WTC11 (cell line): ENCODE measurements at regions not wholly inside any gene's neighbourhood (a gene's known extent, or its start where the extent isn't known, plus 50 kb on each side); places are given as distances from the start of the nearest gene placed in this dataset.

Source experiments
- ESRRA ChIP-seq: sonication (generic); formaldehyde crosslinking; IDR thresholded peaks from 2 replicates; pipeline ENCODE4 v1.8.1; 2022; ENCODE audit warnings: mild to moderate bottlenecking, missing genetic modification reagents, borderline replicate concordance
- GABPB1 ChIP-seq: sonication (generic); formaldehyde crosslinking; IDR thresholded peaks from 2 replicates; pipeline ENCODE4 v1.8.1; 2023; ENCODE audit warnings: mild to moderate bottlenecking, missing genetic modification reagents
- IRF1 ChIP-seq: sonication (generic); formaldehyde crosslinking; IDR thresholded peaks from 2 replicates; pipeline ENCODE4 v1.8.0; 2023; ENCODE audit warnings: missing genetic modification reagents
- IRF2 ChIP-seq: sonication (generic); formaldehyde crosslinking; IDR thresholded peaks from 2 replicates; pipeline ENCODE4 v1.8.0; 2022; ENCODE audit warnings: low read depth, missing genetic modification reagents, borderline replicate concordance
- MAX ChIP-seq: sonication (generic); formaldehyde crosslinking; IDR thresholded peaks from 2 replicates; pipeline ENCODE4 v1.8.0; 2022; ENCODE audit warnings: mild to moderate bottlenecking, missing genetic modification reagents
- MLX ChIP-seq: sonication (generic); formaldehyde crosslinking; IDR thresholded peaks from 2 replicates; pipeline ENCODE4 v1.8.1; 2023; ENCODE audit warnings: mild to moderate bottlenecking, missing genetic modification reagents, moderate library complexity
- NR2C2 ChIP-seq: sonication (generic); formaldehyde crosslinking; IDR thresholded peaks from 2 replicates; pipeline ENCODE4 v1.8.0; 2022; ENCODE audit warnings: mild to moderate bottlenecking, missing genetic modification reagents
- TEAD4 ChIP-seq: sonication (generic); formaldehyde crosslinking; IDR thresholded peaks from 2 replicates; pipeline ENCODE4 v1.8.0; 2022; ENCODE audit warnings: mild to moderate bottlenecking, missing genetic modification reagents
- USF1 ChIP-seq: sonication (generic); formaldehyde crosslinking; IDR thresholded peaks from 2 replicates; pipeline ENCODE4 v1.8.0; 2022; ENCODE audit warnings: mild to moderate bottlenecking, missing genetic modification reagents
- TF ChIP-seq, protein P1 (sequence below): fragments of 200-600 bp; IDR thresholded peaks from 2 replicates; pipeline ENCODE4 v1.8.0; 2022; ENCODE audit warnings: antibody characterized with exemption

DNA sequence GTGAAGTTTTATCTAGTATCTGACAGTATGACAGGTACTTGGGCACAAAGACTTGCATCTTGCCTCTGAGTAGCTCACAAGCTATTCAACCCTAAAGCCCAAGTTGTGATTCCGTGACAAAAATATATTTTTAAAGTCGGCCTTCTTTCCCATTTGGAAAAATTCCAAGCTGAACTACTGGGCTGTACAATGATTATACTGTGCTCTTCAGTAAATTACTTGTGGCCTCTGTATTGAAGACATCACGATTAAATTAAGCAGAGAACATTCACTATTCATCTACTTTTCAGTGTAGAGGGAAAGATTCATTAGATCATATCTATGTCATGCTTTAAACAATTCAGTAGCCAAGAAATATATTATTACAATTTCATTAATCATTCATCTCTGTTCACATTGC lies 282.2 kb downstream of the CDH2 start:
- TF ChIP-seq, protein P1, sequence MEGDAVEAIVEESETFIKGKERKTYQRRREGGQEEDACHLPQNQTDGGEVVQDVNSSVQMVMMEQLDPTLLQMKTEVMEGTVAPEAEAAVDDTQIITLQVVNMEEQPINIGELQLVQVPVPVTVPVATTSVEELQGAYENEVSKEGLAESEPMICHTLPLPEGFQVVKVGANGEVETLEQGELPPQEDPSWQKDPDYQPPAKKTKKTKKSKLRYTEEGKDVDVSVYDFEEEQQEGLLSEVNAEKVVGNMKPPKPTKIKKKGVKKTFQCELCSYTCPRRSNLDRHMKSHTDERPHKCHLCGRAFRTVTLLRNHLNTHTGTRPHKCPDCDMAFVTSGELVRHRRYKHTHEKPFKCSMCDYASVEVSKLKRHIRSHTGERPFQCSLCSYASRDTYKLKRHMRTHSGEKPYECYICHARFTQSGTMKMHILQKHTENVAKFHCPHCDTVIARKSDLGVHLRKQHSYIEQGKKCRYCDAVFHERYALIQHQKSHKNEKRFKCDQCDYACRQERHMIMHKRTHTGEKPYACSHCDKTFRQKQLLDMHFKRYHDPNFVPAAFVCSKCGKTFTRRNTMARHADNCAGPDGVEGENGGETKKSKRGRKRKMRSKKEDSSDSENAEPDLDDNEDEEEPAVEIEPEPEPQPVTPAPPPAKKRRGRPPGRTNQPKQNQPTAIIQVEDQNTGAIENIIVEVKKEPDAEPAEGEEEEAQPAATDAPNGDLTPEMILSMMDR = no peak
- TF ChIP-seq MAX (CRISPR knock-in tag) = no peak
- TF ChIP-seq IRF2 (CRISPR knock-in tag) = no peak
- TF ChIP-seq IRF1 = no peak
- no peak for TF ChIP-seq MLX
- no peak for TF ChIP-seq USF1
- no peak for TF ChIP-seq TEAD4 (CRISPR knock-in tag)
- no peak for TF ChIP-seq ESRRA (CRISPR knock-in tag)
- TF ChIP-seq GABPB1 (CRISPR knock-in tag) = no peak
- TF ChIP-seq NR2C2 = no peak
